ENCODE measurements at regions not wholly inside any gene's neighbourhood (a gene's known extent, or its start where the extent isn't known, plus 50 kb on each side); places are given as distances from the start of the nearest gene placed in this dataset.

- Mint-ChIP-seq H3K4me1 (ENCODE audit: low read depth, unreplicated experiment) (peaks cover 18% of the 10 kb centered on the region), H3K4me3 (ENCODE audit: low read depth, unreplicated experiment) (no peak overlapping the region), H3K27me3 (ENCODE audit: unreplicated experiment) (no peaks in the 10 kb centered on the region), H3K36me3 (ENCODE audit: insufficient read depth, unreplicated experiment) (no peaks in the 10 kb centered on the region), H3K27ac (ENCODE audit: unreplicated experiment) (no peak overlapping the region), H3K9me3 (ENCODE audit: low read depth, unreplicated experiment) (no peaks in the 10 kb centered on the region)
- TF ChIP-seq, protein P1, sequence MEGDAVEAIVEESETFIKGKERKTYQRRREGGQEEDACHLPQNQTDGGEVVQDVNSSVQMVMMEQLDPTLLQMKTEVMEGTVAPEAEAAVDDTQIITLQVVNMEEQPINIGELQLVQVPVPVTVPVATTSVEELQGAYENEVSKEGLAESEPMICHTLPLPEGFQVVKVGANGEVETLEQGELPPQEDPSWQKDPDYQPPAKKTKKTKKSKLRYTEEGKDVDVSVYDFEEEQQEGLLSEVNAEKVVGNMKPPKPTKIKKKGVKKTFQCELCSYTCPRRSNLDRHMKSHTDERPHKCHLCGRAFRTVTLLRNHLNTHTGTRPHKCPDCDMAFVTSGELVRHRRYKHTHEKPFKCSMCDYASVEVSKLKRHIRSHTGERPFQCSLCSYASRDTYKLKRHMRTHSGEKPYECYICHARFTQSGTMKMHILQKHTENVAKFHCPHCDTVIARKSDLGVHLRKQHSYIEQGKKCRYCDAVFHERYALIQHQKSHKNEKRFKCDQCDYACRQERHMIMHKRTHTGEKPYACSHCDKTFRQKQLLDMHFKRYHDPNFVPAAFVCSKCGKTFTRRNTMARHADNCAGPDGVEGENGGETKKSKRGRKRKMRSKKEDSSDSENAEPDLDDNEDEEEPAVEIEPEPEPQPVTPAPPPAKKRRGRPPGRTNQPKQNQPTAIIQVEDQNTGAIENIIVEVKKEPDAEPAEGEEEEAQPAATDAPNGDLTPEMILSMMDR (IDR thresholded peaks at IDR 0.05; ENCODE audit: unreplicated experiment) = no peak
- CTCF ChIA-PET = no interaction called here
- no TSS peak for BruUV-seq (replicated peaks)
- intact Hi-C loops (cut with micrococcal nuclease; ENCODE audit: unreplicated experiment) = no loop called here
- no peak for DNase-seq
Observed at GRCh38 chr1:55275151-55275748, 60.1 kb upstream of the USP24 start.

GRCh38 chr1:55272994-55273393, 57.8 kb upstream of the USP24 start:
- DNase-seq = no peak
- TF ChIP-seq, protein P1 (IDR thresholded peaks at IDR 0.05; ENCODE audit: unreplicated experiment) = no peak
- H3K4me3 Mint-ChIP-seq (ENCODE audit: low read depth, unreplicated experiment) = no peak overlapping the region
- CTCF ChIA-PET = no interaction called here
- H3K9me3 Mint-ChIP-seq (ENCODE audit: low read depth, unreplicated experiment) = no peaks in the 10 kb centered on the region
- H3K4me1 Mint-ChIP-seq (ENCODE audit: low read depth, unreplicated experiment) = peaks cover 18% of the 10 kb centered on the region
- intact Hi-C loops (cut with micrococcal nuclease; ENCODE audit: unreplicated experiment) = no loop called here
- H3K27ac Mint-ChIP-seq (ENCODE audit: unreplicated experiment) = no peak overlapping the region
- no peaks in the 10 kb centered on the region for H3K27me3 Mint-ChIP-seq (ENCODE audit: unreplicated experiment)
- H3K36me3 Mint-ChIP-seq (ENCODE audit: insufficient read depth, unreplicated experiment) = no peaks in the 10 kb centered on the region
- no TSS peak for BruUV-seq (replicated peaks)

Measured in Calu3 (cell line).